ENCODE measurements at regions not wholly inside any gene's neighbourhood (a gene's known extent, or its start where the extent isn't known, plus 50 kb on each side); places are given as distances from the start of the nearest gene placed in this dataset.

- Mint-ChIP-seq H3K27me3 (ENCODE audit: low read depth) (no peaks in the 10 kb centered on the region), H3K4me3 (no peak overlapping the region), H3K27ac (no peak overlapping the region), H3K36me3 (no peaks in the 10 kb centered on the region), H3K4me1 (no peaks in the 10 kb centered on the region), H3K9me3 (peaks cover 17% of the 10 kb centered on the region)
- DNase-seq (ENCODE audit: low spot score) (no peak), ATAC-seq (no peak)
- CTCF ChIA-PET = no interaction called here
- POLR2A ChIA-PET = no interaction called here
- no peak for TF ChIP-seq ZBTB43 (CRISPR knock-in tag; IDR thresholded peaks at IDR 0.05)
- no peak for TF ChIP-seq KAT7 (CRISPR knock-in tag; IDR thresholded peaks at IDR 0.05; ENCODE audit: borderline replicate concordance)
- TF ChIP-seq E2F4 (CRISPR knock-in tag; IDR thresholded peaks at IDR 0.05; ENCODE audit: borderline replicate concordance, low read depth) = no peak
- TF ChIP-seq, protein P1, sequence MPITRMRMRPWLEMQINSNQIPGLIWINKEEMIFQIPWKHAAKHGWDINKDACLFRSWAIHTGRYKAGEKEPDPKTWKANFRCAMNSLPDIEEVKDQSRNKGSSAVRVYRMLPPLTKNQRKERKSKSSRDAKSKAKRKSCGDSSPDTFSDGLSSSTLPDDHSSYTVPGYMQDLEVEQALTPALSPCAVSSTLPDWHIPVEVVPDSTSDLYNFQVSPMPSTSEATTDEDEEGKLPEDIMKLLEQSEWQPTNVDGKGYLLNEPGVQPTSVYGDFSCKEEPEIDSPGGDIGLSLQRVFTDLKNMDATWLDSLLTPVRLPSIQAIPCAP (CRISPR knock-in tag; IDR thresholded peaks at IDR 0.05) = no peak
- TF ChIP-seq AFF4 (CRISPR knock-in tag; IDR thresholded peaks at IDR 0.05; ENCODE audit: borderline replicate concordance) = no peak
Measured at GRCh38 chr13:97695684-97696083, 257.8 kb upstream of the IPO5 start.

DNA sequence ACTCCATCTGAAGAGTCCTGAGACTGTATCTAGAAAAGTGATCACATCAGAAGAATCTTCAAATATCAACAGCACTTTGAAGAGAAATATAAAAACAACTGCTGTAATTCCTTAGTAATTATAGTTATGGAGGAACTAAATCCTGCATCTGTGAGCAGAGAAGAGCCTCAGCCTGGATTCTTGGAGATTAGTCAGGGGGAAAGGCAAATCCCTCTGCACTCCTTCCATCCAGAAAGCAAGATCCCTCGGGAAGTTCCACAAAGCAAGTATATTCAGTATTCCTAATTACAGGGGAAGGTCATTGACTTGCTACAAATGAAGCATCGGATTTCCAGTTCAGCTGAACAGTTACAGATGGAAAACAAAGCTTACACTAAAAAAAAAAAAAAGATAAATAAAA lies 256.6 kb upstream of the IPO5 start:
- no peak for DNase-seq (ENCODE audit: low spot score)
- ATAC-seq = no peak
- POLR2A ChIA-PET = no interaction called here
- Mint-ChIP-seq H3K27me3 (ENCODE audit: low read depth) (no peaks in the 10 kb centered on the region), H3K9me3 (peaks cover 6% of the 10 kb centered on the region), H3K4me1 (no peaks in the 10 kb centered on the region), H3K27ac (no peak overlapping the region), H3K4me3 (no peak overlapping the region), H3K36me3 (no peaks in the 10 kb centered on the region)
- CTCF ChIA-PET = no interaction called here
- TF ChIP-seq, protein P2, sequence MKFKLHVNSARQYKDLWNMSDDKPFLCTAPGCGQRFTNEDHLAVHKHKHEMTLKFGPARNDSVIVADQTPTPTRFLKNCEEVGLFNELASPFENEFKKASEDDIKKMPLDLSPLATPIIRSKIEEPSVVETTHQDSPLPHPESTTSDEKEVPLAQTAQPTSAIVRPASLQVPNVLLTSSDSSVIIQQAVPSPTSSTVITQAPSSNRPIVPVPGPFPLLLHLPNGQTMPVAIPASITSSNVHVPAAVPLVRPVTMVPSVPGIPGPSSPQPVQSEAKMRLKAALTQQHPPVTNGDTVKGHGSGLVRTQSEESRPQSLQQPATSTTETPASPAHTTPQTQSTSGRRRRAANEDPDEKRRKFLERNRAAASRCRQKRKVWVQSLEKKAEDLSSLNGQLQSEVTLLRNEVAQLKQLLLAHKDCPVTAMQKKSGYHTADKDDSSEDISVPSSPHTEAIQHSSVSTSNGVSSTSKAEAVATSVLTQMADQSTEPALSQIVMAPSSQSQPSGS (CRISPR knock-in tag; IDR thresholded peaks at IDR 0.05; ENCODE audit: borderline replicate concordance, low read depth) = no peak
- TF ChIP-seq MLX (CRISPR knock-in tag; IDR thresholded peaks at IDR 0.05) = no peak
- no peak for TF ChIP-seq PRRX2 (CRISPR knock-in tag; IDR thresholded peaks at IDR 0.05)
- TF ChIP-seq E2F1 (CRISPR knock-in tag; IDR thresholded peaks at IDR 0.05) = no peak
- TF ChIP-seq ZNF416 (CRISPR knock-in tag; IDR thresholded peaks at IDR 0.05) = no peak
- TF ChIP-seq ZBTB43 (CRISPR knock-in tag; IDR thresholded peaks at IDR 0.05) = no peak
- TF ChIP-seq ETV6 (CRISPR knock-in tag; IDR thresholded peaks at IDR 0.05) = no peak
- TF ChIP-seq, protein P3, sequence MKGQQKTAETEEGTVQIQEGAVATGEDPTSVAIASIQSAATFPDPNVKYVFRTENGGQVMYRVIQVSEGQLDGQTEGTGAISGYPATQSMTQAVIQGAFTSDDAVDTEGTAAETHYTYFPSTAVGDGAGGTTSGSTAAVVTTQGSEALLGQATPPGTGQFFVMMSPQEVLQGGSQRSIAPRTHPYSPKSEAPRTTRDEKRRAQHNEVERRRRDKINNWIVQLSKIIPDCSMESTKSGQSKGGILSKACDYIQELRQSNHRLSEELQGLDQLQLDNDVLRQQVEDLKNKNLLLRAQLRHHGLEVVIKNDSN (CRISPR knock-in tag; IDR thresholded peaks at IDR 0.05) = no peak
- no peak for TF ChIP-seq GRHL2 (CRISPR knock-in tag; IDR thresholded peaks at IDR 0.05; ENCODE audit: insufficient replicate concordance, severe bottlenecking)
- TF ChIP-seq OVOL2 (CRISPR knock-in tag; IDR thresholded peaks at IDR 0.05; ENCODE audit: borderline replicate concordance) = no peak
